OCI-LY1 (cell line): ENCODE measurements at regions not wholly inside any gene's neighbourhood (a gene's known extent, or its start where the extent isn't known, plus 50 kb on each side); places are given as distances from the start of the nearest gene placed in this dataset.

Source experiments
- CTCF ChIP-seq: fragments of 200-600 bp; sonication (generic), shearing (Covaris generic); IDR thresholded peaks from 2 replicates; pipeline ENCODE4 v1.5.1; 2017; ENCODE audit warnings: mild to moderate bottlenecking, antibody characterized with exemption, low read length, moderate library complexity, mixed read lengths
- EZH2 ChIP-seq: fragments of 200-600 bp; sonication (generic), shearing (Covaris generic); IDR thresholded peaks from 2 replicates; pipeline ENCODE4 v1.8.0; 2017; ENCODE audit warnings: borderline replicate concordance, mixed run types, mild to moderate bottlenecking, antibody characterized with exemption, low read length, moderate library complexity, mixed read lengths

GRCh38 chr11:92588393-92588792, 363.8 kb downstream of the FAT3 start:
- no peak for TF ChIP-seq CTCF
- no peak for TF ChIP-seq EZH2
